ENCODE measurements at regions not wholly inside any gene's neighbourhood (a gene's known extent, or its start where the extent isn't known, plus 50 kb on each side); places are given as distances from the start of the nearest gene placed in this dataset.

GRCh38 chr15:93831641-93832040, 399.7 kb upstream of the MCTP2 start:
- DNase-seq, result no peak
- Histone ChIP-seq H3K4me1 (peaks cover 10 to 72% (median 33%) of the 10 kb centered on the region in 3 donors), H3K9me3 (no peaks in the 10 kb centered on the region), H3K27me3 (no peaks in the 10 kb centered on the region), H3K36me3 (no peaks in the 10 kb centered on the region), H3K4me3 (no peak overlapping the region), H3K27ac (peak overlapping the region; percentile 62 to 93 (median 88))
- intact Hi-C loops (cut with DNase I), result no loop called here
- WGBS, 2 donors, result 38 to 60% methylated on average over 1 of the region's 1 CpG
- TF ChIP-seq CTCF (IDR thresholded peaks at IDR 0.05) (peak in 1 of 6 experiments; percentile 8), POLR2A (IDR thresholded peaks at IDR 0.05) (no peak)

GRCh38 chr15:93830221-93831080, 400.9 kb upstream of the MCTP2 start:
- Histone ChIP-seq H3K36me3 (no peaks in the 10 kb centered on the region), H3K9me3 (no peaks in the 10 kb centered on the region), H3K4me1 (peaks cover 10 to 74% (median 35%) of the 10 kb centered on the region in 3 donors), H3K27me3 (no peaks in the 10 kb centered on the region), H3K4me3 (no peak overlapping the region), H3K27ac (peak overlapping the region; percentile 62 to 93 (median 88))
- WGBS, 2 donors, result 55 to 59% methylated on average over 2 of the region's 2 CpGs
- TF ChIP-seq POLR2A (IDR thresholded peaks at IDR 0.05) (no peak), CTCF (IDR thresholded peaks at IDR 0.05) (no peak)
- intact Hi-C loops (cut with DNase I), result no loop called here
- no peak for DNase-seq

- peaks cover 10 to 69% (median 35%) of the 10 kb centered on the region in 3 donors for H3K4me1 ChIP-seq
Measured at GRCh38 chr15:93829115-93829870, 402.1 kb upstream of the MCTP2 start.

GRCh38 chr15:93826790-93827189, 404.6 kb upstream of the MCTP2 start:
- Histone ChIP-seq H3K4me1 (peaks cover 10 to 62% (median 35%) of the 10 kb centered on the region in 3 donors), H3K27ac (peak overlapping the region; percentile 19 to 93 (median 64)), H3K36me3 (no peaks in the 10 kb centered on the region), H3K9me3 (no peaks in the 10 kb centered on the region), H3K27me3 (no peaks in the 10 kb centered on the region), H3K4me3 (no peak overlapping the region)
- 17 to 40% methylated on average over 4 of the region's 4 CpGs for WGBS, 2 donors
- TF ChIP-seq POLR2A (IDR thresholded peaks at IDR 0.05) (no peak), CTCF (IDR thresholded peaks at IDR 0.05) (no peak)
- DNase-seq, result no peak
- intact Hi-C loops (cut with DNase I), result no loop called here

More at GRCh38 chr15:93829115-93829870, 402.1 kb upstream of the MCTP2 start:
- no peak for DNase-seq
- intact Hi-C loops (cut with DNase I), result no loop called here
- no peak overlapping the region for H3K4me3 ChIP-seq
- H3K27me3 ChIP-seq, result no peaks in the 10 kb centered on the region
- 44 to 52% methylated on average over 7 to 10 of the region's 10 CpGs for WGBS, 2 donors
- no peaks in the 10 kb centered on the region for H3K36me3 ChIP-seq
- no peaks in the 10 kb centered on the region for H3K9me3 ChIP-seq
- H3K27ac ChIP-seq, result peak overlapping the region; percentile 73 to 93 (median 88)
- no peak for TF ChIP-seq POLR2A (IDR thresholded peaks at IDR 0.05)
- no peak for TF ChIP-seq CTCF (IDR thresholded peaks at IDR 0.05)

GRCh38 chr15:93826293-93826692, 405.1 kb upstream of the MCTP2 start:
- WGBS, 2 donors, result 38 to 40% methylated on average over 3 of the region's 3 CpGs
- intact Hi-C loops (cut with DNase I), result no loop called here
- Histone ChIP-seq H3K36me3 (no peaks in the 10 kb centered on the region), H3K27ac (peak overlapping the region; percentile 19 to 93 (median 64)), H3K4me3 (no peak overlapping the region), H3K4me1 (peaks cover 10 to 57% (median 34%) of the 10 kb centered on the region in 3 donors), H3K27me3 (no peaks in the 10 kb centered on the region), H3K9me3 (no peaks in the 10 kb centered on the region)
- DNase-seq, result no peak
- TF ChIP-seq POLR2A (IDR thresholded peaks at IDR 0.05), result no peak
- no peak for TF ChIP-seq CTCF (IDR thresholded peaks at IDR 0.05)
